Parathyroid adenoma (tissue), 2 donors: ENCODE measurements at regions not wholly inside any gene's neighbourhood (a gene's known extent, or its start where the extent isn't known, plus 50 kb on each side); places are given as distances from the start of the nearest gene placed in this dataset.

Source experiments
- H2AFZ ChIP-seq: fragments of 300-600 bp; sonication (generic); one replicate; pipeline ENCODE4 v1.7.0; 2017; ENCODE audit warnings: antibody characterized with exemption, mild to moderate bottlenecking
- H3K27ac ChIP-seq: fragments of 300-600 bp; sonication (generic); one replicate; pipeline ENCODE4 v1.7.0; 2017
- H3K27me3 ChIP-seq: fragments of 300-600 bp; sonication (generic); one replicate; pipeline ENCODE4 v1.7.0; 2017; ENCODE audit warnings: low read length; ENCODE audit not compliant: control insufficient read depth, insufficient read depth
- H3K36me3 ChIP-seq: fragments of 300-600 bp; sonication (generic); one replicate; pipeline ENCODE4 v1.7.0; 2017; ENCODE audit warnings: low read length; ENCODE audit not compliant: control insufficient read depth, insufficient read depth
- H3K4me1 ChIP-seq: fragments of 300-600 bp; sonication (generic); one replicate; pipeline ENCODE4 v1.7.0; 2017; ENCODE audit warnings: control low read depth
- H3K4me2 ChIP-seq: fragments of 300-600 bp; sonication (generic); one replicate; pipeline ENCODE4 v1.7.0; 2017; ENCODE audit warnings: low read length
- H3K4me3 ChIP-seq: fragments of 300-600 bp; sonication (generic); one replicate; pipeline ENCODE4 v1.7.0; 2017; ENCODE audit warnings: low read depth, low read length
- H3K79me2 ChIP-seq: fragments of 300-600 bp; sonication (generic); one replicate; pipeline ENCODE4 v1.7.0; 2017; ENCODE audit warnings: control low read depth
- H3K9ac ChIP-seq: fragments of 300-600 bp; sonication (generic); one replicate; pipeline ENCODE4 v1.7.0; 2017; ENCODE audit warnings: mild to moderate bottlenecking
- H3K9me3 ChIP-seq: fragments of 300-600 bp; sonication (generic); one replicate; pipeline ENCODE4 v1.7.0; 2017; ENCODE audit warnings: low read length; ENCODE audit not compliant: control insufficient read depth
- TF ChIP-seq, protein P1 (sequence below): fragments of 300-600 bp; sonication (generic); IDR thresholded peaks from one replicate; pipeline ENCODE4 v1.7.0; 2017; ENCODE audit warnings: antibody characterized with exemption, mild to moderate bottlenecking
- donor health status: primary hyperparathyroidism.

DNA sequence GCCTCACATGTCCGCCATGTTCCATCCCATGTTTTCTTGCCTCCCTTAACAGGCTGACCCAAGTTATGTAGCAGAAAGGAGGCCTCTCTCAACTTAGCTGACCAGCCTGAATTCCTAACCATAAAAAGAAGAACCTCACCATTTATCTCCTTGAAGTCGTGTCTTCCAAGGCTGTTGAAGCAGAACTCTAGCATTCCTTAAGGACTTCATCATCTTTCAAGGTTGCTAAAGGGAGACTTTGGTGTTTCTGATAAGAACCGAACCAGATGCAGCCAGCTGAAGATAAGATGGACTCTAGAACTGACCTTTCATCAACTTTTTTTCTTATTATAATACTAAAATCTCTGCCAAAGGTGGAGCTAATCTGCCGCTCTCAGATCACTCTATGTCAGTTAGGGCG lies 571.7 kb upstream of the SLC35B3 start:
- Histone ChIP-seq H2AFZ (no peak overlapping the region), H3K9me3 (no peaks in the 10 kb centered on the region), H3K36me3 (no peaks in the 10 kb centered on the region), H3K27ac (no peak overlapping the region), H3K27me3 (no peaks in the 10 kb centered on the region), H3K9ac (no peak overlapping the region), H3K79me2 (no peaks in the 10 kb centered on the region), H3K4me1 (no peaks in the 10 kb centered on the region), H3K4me2 (no peak overlapping the region), H3K4me3 (no peak overlapping the region)
- TF ChIP-seq, protein P1, sequence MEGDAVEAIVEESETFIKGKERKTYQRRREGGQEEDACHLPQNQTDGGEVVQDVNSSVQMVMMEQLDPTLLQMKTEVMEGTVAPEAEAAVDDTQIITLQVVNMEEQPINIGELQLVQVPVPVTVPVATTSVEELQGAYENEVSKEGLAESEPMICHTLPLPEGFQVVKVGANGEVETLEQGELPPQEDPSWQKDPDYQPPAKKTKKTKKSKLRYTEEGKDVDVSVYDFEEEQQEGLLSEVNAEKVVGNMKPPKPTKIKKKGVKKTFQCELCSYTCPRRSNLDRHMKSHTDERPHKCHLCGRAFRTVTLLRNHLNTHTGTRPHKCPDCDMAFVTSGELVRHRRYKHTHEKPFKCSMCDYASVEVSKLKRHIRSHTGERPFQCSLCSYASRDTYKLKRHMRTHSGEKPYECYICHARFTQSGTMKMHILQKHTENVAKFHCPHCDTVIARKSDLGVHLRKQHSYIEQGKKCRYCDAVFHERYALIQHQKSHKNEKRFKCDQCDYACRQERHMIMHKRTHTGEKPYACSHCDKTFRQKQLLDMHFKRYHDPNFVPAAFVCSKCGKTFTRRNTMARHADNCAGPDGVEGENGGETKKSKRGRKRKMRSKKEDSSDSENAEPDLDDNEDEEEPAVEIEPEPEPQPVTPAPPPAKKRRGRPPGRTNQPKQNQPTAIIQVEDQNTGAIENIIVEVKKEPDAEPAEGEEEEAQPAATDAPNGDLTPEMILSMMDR = no peak

- H2AFZ ChIP-seq = no peak overlapping the region
- no peak overlapping the region for H3K4me2 ChIP-seq
- H3K9ac ChIP-seq = no peak overlapping the region
- no peaks in the 10 kb centered on the region for H3K36me3 ChIP-seq
- no peak overlapping the region for H3K4me3 ChIP-seq
- no peaks in the 10 kb centered on the region for H3K9me3 ChIP-seq
- no peaks in the 10 kb centered on the region for H3K4me1 ChIP-seq
- H3K27ac ChIP-seq = no peak overlapping the region
- H3K79me2 ChIP-seq = no peaks in the 10 kb centered on the region
- TF ChIP-seq, protein P1 = no peak
- H3K27me3 ChIP-seq = no peaks in the 10 kb centered on the region
These were observed 567.5 kb upstream of the SLC35B3 start for GRCh38 chr6:9002833-9003232.

- no peak overlapping the region for H3K4me2 ChIP-seq
- TF ChIP-seq, protein P1 = no peak
- H3K36me3 ChIP-seq = no peaks in the 10 kb centered on the region
- H3K27me3 ChIP-seq = no peaks in the 10 kb centered on the region
- H3K4me3 ChIP-seq = no peak overlapping the region
- H3K4me1 ChIP-seq = no peaks in the 10 kb centered on the region
- no peak overlapping the region for H2AFZ ChIP-seq
- no peak overlapping the region for H3K9ac ChIP-seq
- H3K9me3 ChIP-seq = no peaks in the 10 kb centered on the region
- H3K27ac ChIP-seq = no peak overlapping the region
- no peaks in the 10 kb centered on the region for H3K79me2 ChIP-seq
These were observed 559.8 kb upstream of the SLC35B3 start for GRCh38 chr6:8995156-8995555.

- no peaks in the 10 kb centered on the region for H3K79me2 ChIP-seq
- no peaks in the 10 kb centered on the region for H3K9me3 ChIP-seq
- no peaks in the 10 kb centered on the region for H3K36me3 ChIP-seq
- H3K4me1 ChIP-seq = no peaks in the 10 kb centered on the region
- no peak overlapping the region for H3K27ac ChIP-seq
- TF ChIP-seq, protein P1 = no peak
- H3K9ac ChIP-seq = no peak overlapping the region
- no peak overlapping the region for H2AFZ ChIP-seq
- H3K27me3 ChIP-seq = no peaks in the 10 kb centered on the region
- H3K4me2 ChIP-seq = no peak overlapping the region
- no peak overlapping the region for H3K4me3 ChIP-seq
These were observed 557.8 kb upstream of the SLC35B3 start for GRCh38 chr6:8993111-8993510.

DNA sequence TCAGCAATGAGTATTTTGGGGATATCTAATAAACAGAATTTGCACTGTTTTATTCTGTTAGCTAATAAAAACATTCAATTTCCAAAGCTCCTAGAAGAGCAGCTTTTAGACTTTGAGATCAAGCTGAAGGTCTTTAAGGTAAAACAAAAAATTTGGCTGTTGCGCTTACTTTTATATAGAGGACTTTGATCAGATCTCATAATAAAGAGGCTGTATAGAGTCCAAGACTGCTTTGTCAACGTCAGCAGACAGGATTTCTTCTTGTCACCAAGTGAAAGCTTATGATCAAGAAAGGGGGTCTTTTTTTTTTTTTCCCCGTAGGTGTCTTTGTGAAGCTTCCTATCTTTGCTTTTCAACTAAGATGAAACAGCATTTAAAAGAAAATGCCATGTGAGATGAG lies 556.5 kb upstream of the SLC35B3 start:
- Histone ChIP-seq H3K9me3 (no peaks in the 10 kb centered on the region), H3K36me3 (no peaks in the 10 kb centered on the region), H3K27me3 (no peaks in the 10 kb centered on the region), H3K4me3 (no peak overlapping the region), H3K9ac (no peak overlapping the region), H3K4me1 (no peaks in the 10 kb centered on the region), H2AFZ (no peak overlapping the region), H3K79me2 (no peaks in the 10 kb centered on the region), H3K27ac (no peak overlapping the region), H3K4me2 (no peak overlapping the region)
- TF ChIP-seq, protein P1 = no peak
